Activated CD4-positive, alpha-beta memory T cell treated with anti-CD3 and anti-CD28 coated beads for 36 hours (primary cell): ENCODE measurements at regions not wholly inside any gene's neighbourhood (a gene's known extent, or its start where the extent isn't known, plus 50 kb on each side); places are given as distances from the start of the nearest gene placed in this dataset.

Source experiments
- CTCF ChIA-PET: fragments of 350-600 bp; sonication (Branson Sonifier 250); formaldehyde crosslinking; loops from one replicate; lab custom pipeline; 2021; ENCODE audit warnings: antibody characterized with exemption, inconsistent platforms; lab: Charles Lee
- POLR2A ChIA-PET: fragments of 350-600 bp; sonication (Branson Sonifier 250); formaldehyde crosslinking; loops from one replicate; lab custom pipeline; 2021; ENCODE audit warnings: antibody characterized with exemption; lab: Charles Lee
- DNase-seq: peaks from one replicate; pipeline ENCODE4 v3.0.0-alpha.2; 2020
- H3K27ac Mint-ChIP-seq: one replicate; pipeline ENCODE4 v1.8.0; 2021; ENCODE audit warnings: mixed read lengths
- H3K27me3 Mint-ChIP-seq: one replicate; pipeline ENCODE4 v1.8.0; 2021; ENCODE audit warnings: mixed read lengths
- H3K36me3 Mint-ChIP-seq: one replicate; pipeline ENCODE4 v1.8.0; 2021; ENCODE audit warnings: mixed read lengths
- H3K4me1 Mint-ChIP-seq: one replicate; pipeline ENCODE4 v1.8.0; 2021; ENCODE audit warnings: low read depth, mixed read lengths
- H3K4me3 Mint-ChIP-seq: one replicate; pipeline ENCODE4 v1.8.0; 2021; ENCODE audit warnings: mild to moderate bottlenecking, mixed read lengths
- H3K9me3 Mint-ChIP-seq: one replicate; pipeline ENCODE4 v1.8.0; 2021; ENCODE audit warnings: mixed read lengths
- intact Hi-C: fragments of 100-400 bp; cut with micrococcal nuclease; formaldehyde crosslinking; loops from one replicate; pipeline ENCODE4 v1.15.1; 2023

- Mint-ChIP-seq H3K4me3 (no peak overlapping the region), H3K27ac (no peak overlapping the region), H3K9me3 (no peaks in the 10 kb centered on the region), H3K36me3 (no peaks in the 10 kb centered on the region), H3K4me1 (peaks cover 5% of the 10 kb centered on the region), H3K27me3 (no peaks in the 10 kb centered on the region)
- intact Hi-C loops: no loop called here
- CTCF ChIA-PET: no interaction called here
- POLR2A ChIA-PET: no interaction called here
- DNase-seq: no peak
Measured at GRCh38 chr1:193342811-193343210, 156.4 kb upstream of the B3GALT2 start.

GRCh38 chr1:193340331-193340730 is 153.9 kb upstream of the B3GALT2 start:
- Mint-ChIP-seq H3K9me3 (no peaks in the 10 kb centered on the region), H3K27ac (no peak overlapping the region), H3K4me1 (peaks cover 6% of the 10 kb centered on the region), H3K36me3 (no peaks in the 10 kb centered on the region), H3K4me3 (no peak overlapping the region), H3K27me3 (no peaks in the 10 kb centered on the region)
- no peak for DNase-seq
- ChIA-PET POLR2A (no interaction called here), CTCF (no interaction called here)
- intact Hi-C loops: no loop called here

GRCh38 chr1:193339401-193339800 is 153.0 kb upstream of the B3GALT2 start:
- peaks cover 7% of the 10 kb centered on the region for H3K9me3 Mint-ChIP-seq
- H3K4me1 Mint-ChIP-seq: peaks cover 6% of the 10 kb centered on the region
- no peaks in the 10 kb centered on the region for H3K27me3 Mint-ChIP-seq
- ChIA-PET CTCF (interaction anchor here (0.8 to 2.3 kb wide), 2 partner anchors 9 to 156 kb away, joined by 3 to 6 read pairs; no protein-coding TSS in a partner anchor), POLR2A (no interaction called here)
- H3K27ac Mint-ChIP-seq: no peak overlapping the region
- no peak for DNase-seq
- no peaks in the 10 kb centered on the region for H3K36me3 Mint-ChIP-seq
- intact Hi-C loops: no loop called here
- no peak overlapping the region for H3K4me3 Mint-ChIP-seq

GRCh38 chr1:193338194-193338593 is 151.8 kb upstream of the B3GALT2 start:
- Mint-ChIP-seq H3K4me3 (no peak overlapping the region), H3K27me3 (no peaks in the 10 kb centered on the region), H3K27ac (no peak overlapping the region), H3K9me3 (peaks cover 19% of the 10 kb centered on the region), H3K4me1 (peaks cover 6% of the 10 kb centered on the region), H3K36me3 (peaks cover 5% of the 10 kb centered on the region)
- intact Hi-C loops: loop anchor here (1.0 kb wide), 1 partner anchor 155 kb away; no protein-coding TSS in a partner anchor
- CTCF ChIA-PET: interaction anchor here (0.9 to 2.3 kb wide), 3 partner anchors 153 to 352 kb away, joined by 3 to 6 read pairs (median 5); no protein-coding TSS in a partner anchor
- POLR2A ChIA-PET: no interaction called here
- no peak for DNase-seq

- no peaks in the 10 kb centered on the region for H3K27me3 Mint-ChIP-seq
- POLR2A ChIA-PET: no interaction called here
- H3K9me3 Mint-ChIP-seq: peaks cover 36% of the 10 kb centered on the region
- no peak for DNase-seq
- intact Hi-C loops: no loop called here
- H3K4me3 Mint-ChIP-seq: no peak overlapping the region
- CTCF ChIA-PET: no interaction called here
- peaks cover 6% of the 10 kb centered on the region for H3K4me1 Mint-ChIP-seq
- no peak overlapping the region for H3K27ac Mint-ChIP-seq
- H3K36me3 Mint-ChIP-seq: peaks cover 10% of the 10 kb centered on the region
Measured at GRCh38 chr1:193335806-193336428, 149.5 kb upstream of the B3GALT2 start.

- Mint-ChIP-seq H3K27ac (no peak overlapping the region), H3K36me3 (peaks cover 16% of the 10 kb centered on the region), H3K27me3 (no peaks in the 10 kb centered on the region), H3K4me1 (peaks cover 3% of the 10 kb centered on the region), H3K4me3 (no peak overlapping the region), H3K9me3 (peaks cover 52% of the 10 kb centered on the region)
- POLR2A ChIA-PET: no interaction called here
- DNase-seq: no peak
- CTCF ChIA-PET: no interaction called here
- intact Hi-C loops: no loop called here
Measured at GRCh38 chr1:193333166-193333565, 146.8 kb upstream of the B3GALT2 start.

- ChIA-PET CTCF (interaction anchor here (1.2 to 1.3 kb wide), 2 partner anchors 11 to 15 kb away, joined by 3 read pairs; no protein-coding TSS in a partner anchor), POLR2A (no interaction called here)
- intact Hi-C loops: no loop called here
- Mint-ChIP-seq H3K36me3 (peaks cover 9% of the 10 kb centered on the region), H3K27me3 (no peaks in the 10 kb centered on the region), H3K9me3 (peaks cover 40% of the 10 kb centered on the region), H3K27ac (no peak overlapping the region), H3K4me3 (no peak overlapping the region), H3K4me1 (no peaks in the 10 kb centered on the region)
- no peak for DNase-seq
Measured at GRCh38 chr1:193326296-193326695, 139.9 kb upstream of the B3GALT2 start.

- H3K9me3 Mint-ChIP-seq: peaks cover 38% of the 10 kb centered on the region
- ChIA-PET POLR2A (no interaction called here), CTCF (no interaction called here)
- no peaks in the 10 kb centered on the region for H3K4me1 Mint-ChIP-seq
- no peak for DNase-seq
- H3K27ac Mint-ChIP-seq: no peak overlapping the region
- H3K27me3 Mint-ChIP-seq: no peaks in the 10 kb centered on the region
- no peak overlapping the region for H3K4me3 Mint-ChIP-seq
- intact Hi-C loops: no loop called here
- peaks cover 7% of the 10 kb centered on the region for H3K36me3 Mint-ChIP-seq
Measured at GRCh38 chr1:193325771-193326170, 139.4 kb upstream of the B3GALT2 start.

- intact Hi-C loops: no loop called here
- no peak overlapping the region for H3K4me3 Mint-ChIP-seq
- no peak overlapping the region for H3K27ac Mint-ChIP-seq
- ChIA-PET CTCF (no interaction called here), POLR2A (no interaction called here)
- no peaks in the 10 kb centered on the region for H3K27me3 Mint-ChIP-seq
- peaks cover 6% of the 10 kb centered on the region for H3K36me3 Mint-ChIP-seq
- H3K4me1 Mint-ChIP-seq: no peaks in the 10 kb centered on the region
- H3K9me3 Mint-ChIP-seq: peaks cover 35% of the 10 kb centered on the region
- DNase-seq: no peak
Measured at GRCh38 chr1:193325042-193325441, 138.6 kb upstream of the B3GALT2 start.

- H3K36me3 Mint-ChIP-seq: peaks cover 5% of the 10 kb centered on the region
- no peak for DNase-seq
- intact Hi-C loops: no loop called here
- H3K27ac Mint-ChIP-seq: no peak overlapping the region
- peaks cover 29% of the 10 kb centered on the region for H3K9me3 Mint-ChIP-seq
- H3K27me3 Mint-ChIP-seq: no peaks in the 10 kb centered on the region
- no peaks in the 10 kb centered on the region for H3K4me1 Mint-ChIP-seq
- ChIA-PET CTCF (no interaction called here), POLR2A (no interaction called here)
- no peak overlapping the region for H3K4me3 Mint-ChIP-seq
Measured at GRCh38 chr1:193322211-193322610, 135.8 kb upstream of the B3GALT2 start.

GRCh38 chr1:193321242-193321840 is 134.9 kb upstream of the B3GALT2 start:
- no peak for DNase-seq
- Mint-ChIP-seq H3K27me3 (no peaks in the 10 kb centered on the region), H3K27ac (no peak overlapping the region), H3K4me3 (no peak overlapping the region), H3K4me1 (no peaks in the 10 kb centered on the region), H3K9me3 (peaks cover 29% of the 10 kb centered on the region), H3K36me3 (peaks cover 5% of the 10 kb centered on the region)
- ChIA-PET CTCF (no interaction called here), POLR2A (no interaction called here)
- intact Hi-C loops: no loop called here

- no peaks in the 10 kb centered on the region for H3K4me1 Mint-ChIP-seq
- no peak overlapping the region for H3K4me3 Mint-ChIP-seq
- no peak for DNase-seq
- ChIA-PET POLR2A (no interaction called here), CTCF (no interaction called here)
- intact Hi-C loops: no loop called here
- H3K27ac Mint-ChIP-seq: no peak overlapping the region
- no peaks in the 10 kb centered on the region for H3K27me3 Mint-ChIP-seq
- peaks cover 23% of the 10 kb centered on the region for H3K9me3 Mint-ChIP-seq
- H3K36me3 Mint-ChIP-seq: peaks cover 5% of the 10 kb centered on the region
Measured at GRCh38 chr1:193320270-193320669, 133.9 kb upstream of the B3GALT2 start.

- no peak overlapping the region for H3K4me3 Mint-ChIP-seq
- H3K36me3 Mint-ChIP-seq: peaks cover 3% of the 10 kb centered on the region
- ChIA-PET CTCF (no interaction called here), POLR2A (no interaction called here)
- H3K27ac Mint-ChIP-seq: no peak overlapping the region
- intact Hi-C loops: no loop called here
- DNase-seq: no peak
- no peaks in the 10 kb centered on the region for H3K4me1 Mint-ChIP-seq
- H3K27me3 Mint-ChIP-seq: no peaks in the 10 kb centered on the region
- H3K9me3 Mint-ChIP-seq: peaks cover 17% of the 10 kb centered on the region
Measured at GRCh38 chr1:193318347-193318746, 131.9 kb upstream of the B3GALT2 start.
